HCT116 (cell line): ENCODE measurements at regions not wholly inside any gene's neighbourhood (a gene's known extent, or its start where the extent isn't known, plus 50 kb on each side); places are given as distances from the start of the nearest gene placed in this dataset.

Source experiments
- CBX3 ChIP-seq: IDR thresholded peaks from 2 replicates; pipeline ENCODE4 v1.6.1; 2012; ENCODE audit warnings: low read depth
- CEBPB ChIP-seq: IDR thresholded peaks from 2 replicates; pipeline ENCODE4 v1.6.1; 2012; ENCODE audit warnings: low read depth
- CTCF ChIP-seq, 3 experiments: fragments of 200-600 bp in 1 of 3; sonication (generic) in 1 of 3; IDR thresholded peaks in 2 of 3; conservative IDR thresholded peaks in 1 of 3; 2 replicates each; pipeline ENCODE4 v1.5.1; 2012 to 2017; ENCODE audit warnings: low read depth in 2 of 3, low read length in 2 of 3, antibody characterized with exemption in 1 of 3, borderline replicate concordance in 1 of 3, control low read depth in 1 of 3, mild to moderate bottlenecking in 1 of 3, mixed read lengths in 1 of 3, mixed run types in 1 of 3, moderate library complexity in 1 of 3; ENCODE audit not compliant: insufficient read depth in 1 of 3
- EZH2 ChIP-seq: fragments of 200-600 bp; sonication (generic); IDR thresholded peaks from 2 replicates; pipeline ENCODE4 v1.6.1; 2017; ENCODE audit warnings: antibody characterized with exemption, mixed run types
- EZH2phosphoT487 ChIP-seq: fragments of 200-600 bp; IDR thresholded peaks from 2 replicates; pipeline ENCODE4 v1.6.1; 2018; ENCODE audit warnings: antibody characterized with exemption, borderline replicate concordance
- POLR2A ChIP-seq: IDR thresholded peaks from 2 replicates; pipeline ENCODE4 v1.7.0; 2011; ENCODE audit warnings: borderline replicate concordance; ENCODE audit not compliant: insufficient read depth, insufficient read length; ENCODE audit errors: extremely low read depth
- POLR2AphosphoS5 ChIP-seq: IDR thresholded peaks from 2 replicates; pipeline ENCODE4 v1.6.1; 2011; ENCODE audit warnings: mild to moderate bottlenecking, low read depth, low read length, moderate library complexity
- RAD21 ChIP-seq: IDR thresholded peaks from 2 replicates; pipeline ENCODE4 v1.6.1; 2012; ENCODE audit warnings: low read depth, mild to moderate bottlenecking
- ZFX ChIP-seq: fragments of 450-650 bp; IDR thresholded peaks from 2 replicates; pipeline ENCODE4 v1.6.1; 2017
- ZNF274 ChIP-seq: fragments of 200-500 bp; sonication (Bioruptor generic); IDR thresholded peaks from 2 replicates; pipeline ENCODE4 v1.6.1; 2014; ENCODE audit warnings: mild to moderate bottlenecking, low read depth, low read length, inconsistent platforms
- TF ChIP-seq, protein P1 (sequence below): IDR thresholded peaks from 2 replicates; pipeline ENCODE4 v1.6.1; 2012
- TF ChIP-seq, protein P2 (sequence below): IDR thresholded peaks from 2 replicates; pipeline ENCODE4 v1.6.1; 2011; ENCODE audit warnings: mild to moderate bottlenecking, low read length, moderate library complexity; ENCODE audit not compliant: insufficient replicate concordance; ENCODE audit errors: extremely low read depth

- no peak for TF ChIP-seq POLR2AphosphoS5
- TF ChIP-seq CTCF (IDR thresholded peaks at IDR 0.05 in 2 of 3, conservative IDR thresholded peaks at IDR 0.05 in 1 of 3; ENCODE audit: borderline replicate concordance in 1 of 3, insufficient read depth in 1 of 3, low read depth in 2 of 3, low read length in 2 of 3), result no peak
- no peak for TF ChIP-seq ZNF274
- no peak for TF ChIP-seq POLR2A
- no peak for TF ChIP-seq ZFX
- TF ChIP-seq RAD21, result no peak
- TF ChIP-seq, protein P1, sequence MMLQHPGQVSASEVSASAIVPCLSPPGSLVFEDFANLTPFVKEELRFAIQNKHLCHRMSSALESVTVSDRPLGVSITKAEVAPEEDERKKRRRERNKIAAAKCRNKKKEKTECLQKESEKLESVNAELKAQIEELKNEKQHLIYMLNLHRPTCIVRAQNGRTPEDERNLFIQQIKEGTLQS, result no peak
- no peak for TF ChIP-seq EZH2
- no peak for TF ChIP-seq CEBPB
- TF ChIP-seq, protein P2, sequence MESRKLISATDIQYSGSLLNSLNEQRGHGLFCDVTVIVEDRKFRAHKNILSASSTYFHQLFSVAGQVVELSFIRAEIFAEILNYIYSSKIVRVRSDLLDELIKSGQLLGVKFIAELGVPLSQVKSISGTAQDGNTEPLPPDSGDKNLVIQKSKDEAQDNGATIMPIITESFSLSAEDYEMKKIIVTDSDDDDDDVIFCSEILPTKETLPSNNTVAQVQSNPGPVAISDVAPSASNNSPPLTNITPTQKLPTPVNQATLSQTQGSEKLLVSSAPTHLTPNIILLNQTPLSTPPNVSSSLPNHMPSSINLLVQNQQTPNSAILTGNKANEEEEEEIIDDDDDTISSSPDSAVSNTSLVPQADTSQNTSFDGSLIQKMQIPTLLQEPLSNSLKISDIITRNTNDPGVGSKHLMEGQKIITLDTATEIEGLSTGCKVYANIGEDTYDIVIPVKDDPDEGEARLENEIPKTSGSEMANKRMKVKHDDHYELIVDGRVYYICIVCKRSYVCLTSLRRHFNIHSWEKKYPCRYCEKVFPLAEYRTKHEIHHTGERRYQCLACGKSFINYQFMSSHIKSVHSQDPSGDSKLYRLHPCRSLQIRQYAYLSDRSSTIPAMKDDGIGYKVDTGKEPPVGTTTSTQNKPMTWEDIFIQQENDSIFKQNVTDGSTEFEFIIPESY, result no peak
- TF ChIP-seq EZH2phosphoT487, result no peak
- no peak for TF ChIP-seq CBX3
Observed at GRCh38 chr14:81859046-81859445, 325.4 kb upstream of the SEL1L start.
